ENCODE measurements at regions not wholly inside any gene's neighbourhood (a gene's known extent, or its start where the extent isn't known, plus 50 kb on each side); places are given as distances from the start of the nearest gene placed in this dataset.

DNA sequence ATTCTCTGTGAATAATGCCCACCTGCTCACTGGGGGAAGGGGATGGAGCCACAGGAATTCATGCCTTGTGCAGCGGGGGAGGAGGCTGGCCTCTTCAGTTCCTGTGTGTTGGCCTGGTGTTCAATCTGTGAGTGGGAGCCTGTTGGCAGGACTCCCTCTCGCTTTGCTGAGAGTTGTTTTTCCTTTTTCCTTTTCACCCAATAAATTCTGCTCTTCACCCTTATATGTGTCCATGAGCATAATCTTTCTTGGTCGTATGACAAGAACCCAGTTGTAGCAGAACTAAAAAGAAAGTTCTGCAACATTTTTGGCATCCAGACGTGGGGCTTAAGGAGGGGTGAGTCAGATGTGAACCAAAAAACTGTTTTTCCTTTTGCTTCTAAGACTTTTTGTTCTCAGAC, 235.2 kb upstream of the HDX start:
- no peak overlapping the region for H3K4me2 ChIP-seq
- DNase-seq, result no peak
- POLR2A ChIA-PET, result no interaction called here

DNA sequence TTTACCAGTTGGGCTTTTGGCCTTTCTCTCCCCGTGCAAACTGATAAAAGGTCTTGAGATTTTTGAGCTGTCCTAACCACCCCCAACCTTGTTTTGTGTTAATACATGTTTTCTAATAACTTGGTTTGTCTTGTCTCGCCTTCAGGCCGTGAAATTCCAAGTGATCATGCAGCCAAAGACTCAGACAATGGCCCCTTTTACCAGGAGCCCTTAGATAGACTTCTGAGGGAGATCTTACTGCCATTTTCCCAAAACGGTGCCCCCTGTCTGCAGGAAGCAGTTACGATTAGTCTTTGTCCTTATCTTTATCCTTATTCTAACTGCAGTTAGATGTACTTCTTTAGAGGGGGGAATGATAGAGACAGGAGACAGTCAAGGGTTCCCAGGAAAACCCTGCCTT, 245.3 kb upstream of the HDX start:
- WGBS (ENCODE audit: low lambda C conversion rate), result 15% methylated on average over 5 of the region's 5 CpGs
- no peaks in the 10 kb centered on the region for H3F3A ChIP-seq (replicated peaks; ENCODE audit: insufficient read depth)
- CTCF ChIA-PET, result no interaction called here

More for the DNA sequence above, 235.2 kb upstream of the HDX start:
- no peaks in the 10 kb centered on the region for H3K9me3 ChIP-seq
- H3K27ac ChIP-seq (ENCODE audit: low read depth in 2 of 2, low read length in 1 of 2), result no peak overlapping the region
- no peak overlapping the region for H3K4me3 ChIP-seq (ENCODE audit: low read depth in 2 of 2, low read length in 1 of 2)
- H3K4me1 ChIP-seq (ENCODE audit: control insufficient read depth in 1 of 2, insufficient read depth in 2 of 2, low read depth in 1 of 2, low read length in 1 of 2), result no peaks in the 10 kb centered on the region
- no peaks in the 10 kb centered on the region for H3F3A ChIP-seq (replicated peaks; ENCODE audit: insufficient read depth)
- H3K9me2 ChIP-seq, result no peaks in the 10 kb centered on the region
- H3K27me3 ChIP-seq (ENCODE audit: insufficient read depth), result no peaks in the 10 kb centered on the region
- H4K20me1 ChIP-seq (ENCODE audit: insufficient read depth), result no peaks in the 10 kb centered on the region
- CTCF ChIA-PET, result interaction anchor here (1.3 kb wide), 1 partner anchor 8 kb away, joined by 4 read pairs; no protein-coding TSS in a partner anchor
- no peaks in the 10 kb centered on the region for H3K79me2 ChIP-seq (ENCODE audit: insufficient read depth)
- 3% methylated on average over 4 of the region's 4 CpGs for WGBS (ENCODE audit: low lambda C conversion rate)
- no peak overlapping the region for H3K9ac ChIP-seq
- TF ChIP-seq, protein P1, sequence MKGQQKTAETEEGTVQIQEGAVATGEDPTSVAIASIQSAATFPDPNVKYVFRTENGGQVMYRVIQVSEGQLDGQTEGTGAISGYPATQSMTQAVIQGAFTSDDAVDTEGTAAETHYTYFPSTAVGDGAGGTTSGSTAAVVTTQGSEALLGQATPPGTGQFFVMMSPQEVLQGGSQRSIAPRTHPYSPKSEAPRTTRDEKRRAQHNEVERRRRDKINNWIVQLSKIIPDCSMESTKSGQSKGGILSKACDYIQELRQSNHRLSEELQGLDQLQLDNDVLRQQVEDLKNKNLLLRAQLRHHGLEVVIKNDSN (IDR thresholded peaks at IDR 0.05; ENCODE audit: borderline replicate concordance, low read depth), result no peak
- TF ChIP-seq TCF12 (IDR thresholded peaks at IDR 0.05), result no peak
- TF ChIP-seq GABPA (IDR thresholded peaks at IDR 0.05; ENCODE audit: low read depth), result no peak
- TF ChIP-seq MXI1 (IDR thresholded peaks at IDR 0.05; ENCODE audit: low read depth, low read length), result no peak
- TF ChIP-seq EP300 (IDR thresholded peaks at IDR 0.05; ENCODE audit: borderline replicate concordance in 1 of 2, low read depth in 1 of 2, low read length in 1 of 2), result no peak
- TF ChIP-seq POLR2AphosphoS5 (IDR thresholded peaks at IDR 0.05; ENCODE audit: low read depth, low read length), result no peak
- no peak for TF ChIP-seq SMC3 (IDR thresholded peaks at IDR 0.05; ENCODE audit: low read depth, low read length)
- TF ChIP-seq TEAD4 (IDR thresholded peaks at IDR 0.05; ENCODE audit: borderline replicate concordance, insufficient read depth), result no peak
- TF ChIP-seq JUND (IDR thresholded peaks at IDR 0.05), result no peak
- H3K36me3 ChIP-seq (replicated peaks in 1 of 2; ENCODE audit: control insufficient read depth in 1 of 2, insufficient read depth in 2 of 2, low read length in 1 of 2), result no peaks in the 10 kb centered on the region
- H2AFZ ChIP-seq (ENCODE audit: low read depth), result no peak overlapping the region

More for the DNA sequence above, 245.3 kb upstream of the HDX start:
- TF ChIP-seq MXI1 (IDR thresholded peaks at IDR 0.05; ENCODE audit: low read depth, low read length) (no peak), YY1 (IDR thresholded peaks at IDR 0.05; ENCODE audit: low read depth) (no peak), SIN3A (IDR thresholded peaks at IDR 0.05; ENCODE audit: borderline replicate concordance, low read depth, low read length) (no peak), FOSL2 (IDR thresholded peaks at IDR 0.05; ENCODE audit: borderline replicate concordance, low read depth) (no peak), EP300 (IDR thresholded peaks at IDR 0.05; ENCODE audit: borderline replicate concordance in 1 of 2, low read depth in 1 of 2, low read length in 1 of 2) (no peak), EZH2phosphoT487 (IDR thresholded peaks at IDR 0.05; ENCODE audit: borderline replicate concordance, low read depth) (no peak), GABPA (IDR thresholded peaks at IDR 0.05; ENCODE audit: low read depth) (no peak), RXRA (IDR thresholded peaks at IDR 0.05; ENCODE audit: borderline replicate concordance, low read depth) (no peak), TCF12 (IDR thresholded peaks at IDR 0.05) (no peak), MEF2A (IDR thresholded peaks at IDR 0.05; ENCODE audit: borderline replicate concordance, low read depth) (no peak), POLR2AphosphoS5 (IDR thresholded peaks at IDR 0.05; ENCODE audit: low read depth, low read length) (no peak), FOXM1 (IDR thresholded peaks at IDR 0.05; ENCODE audit: low read depth) (no peak), TEAD4 (IDR thresholded peaks at IDR 0.05; ENCODE audit: borderline replicate concordance, insufficient read depth) (no peak), RAD21 (IDR thresholded peaks at IDR 0.05; ENCODE audit: low read length) (no peak)
- TF ChIP-seq, protein P2, sequence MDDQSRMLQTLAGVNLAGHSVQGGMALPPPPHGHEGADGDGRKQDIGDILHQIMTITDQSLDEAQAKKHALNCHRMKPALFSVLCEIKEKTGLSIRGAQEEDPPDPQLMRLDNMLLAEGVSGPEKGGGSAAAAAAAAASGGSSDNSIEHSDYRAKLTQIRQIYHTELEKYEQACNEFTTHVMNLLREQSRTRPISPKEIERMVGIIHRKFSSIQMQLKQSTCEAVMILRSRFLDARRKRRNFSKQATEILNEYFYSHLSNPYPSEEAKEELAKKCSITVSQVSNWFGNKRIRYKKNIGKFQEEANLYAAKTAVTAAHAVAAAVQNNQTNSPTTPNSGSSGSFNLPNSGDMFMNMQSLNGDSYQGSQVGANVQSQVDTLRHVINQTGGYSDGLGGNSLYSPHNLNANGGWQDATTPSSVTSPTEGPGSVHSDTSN (IDR thresholded peaks at IDR 0.05), result no peak
- TF ChIP-seq, protein P3, sequence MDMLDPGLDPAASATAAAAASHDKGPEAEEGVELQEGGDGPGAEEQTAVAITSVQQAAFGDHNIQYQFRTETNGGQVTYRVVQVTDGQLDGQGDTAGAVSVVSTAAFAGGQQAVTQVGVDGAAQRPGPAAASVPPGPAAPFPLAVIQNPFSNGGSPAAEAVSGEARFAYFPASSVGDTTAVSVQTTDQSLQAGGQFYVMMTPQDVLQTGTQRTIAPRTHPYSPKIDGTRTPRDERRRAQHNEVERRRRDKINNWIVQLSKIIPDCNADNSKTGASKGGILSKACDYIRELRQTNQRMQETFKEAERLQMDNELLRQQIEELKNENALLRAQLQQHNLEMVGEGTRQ (IDR thresholded peaks at IDR 0.05; ENCODE audit: borderline replicate concordance, low read depth, low read length), result no peak
- TF ChIP-seq, protein P1 (IDR thresholded peaks at IDR 0.05; ENCODE audit: borderline replicate concordance, low read depth), result no peak
- Histone ChIP-seq H3K4me1 (ENCODE audit: control insufficient read depth in 1 of 2, insufficient read depth in 2 of 2, low read depth in 1 of 2, low read length in 1 of 2) (no peaks in the 10 kb centered on the region), H3K9me3 (no peaks in the 10 kb centered on the region), H3K4me2 (no peak overlapping the region), H3K9me2 (no peaks in the 10 kb centered on the region), H3K9ac (no peak overlapping the region), H3K4me3 (ENCODE audit: low read depth in 2 of 2, low read length in 1 of 2) (no peak overlapping the region), H3K27ac (ENCODE audit: low read depth in 2 of 2, low read length in 1 of 2) (no peak overlapping the region), H2AFZ (ENCODE audit: low read depth) (no peak overlapping the region), H4K20me1 (ENCODE audit: insufficient read depth) (no peaks in the 10 kb centered on the region), H3K27me3 (ENCODE audit: insufficient read depth) (no peaks in the 10 kb centered on the region; the same call in 1 of the 2 replicates), H3K79me2 (ENCODE audit: insufficient read depth) (no peaks in the 10 kb centered on the region), H3K36me3 (replicated peaks in 1 of 2; ENCODE audit: control insufficient read depth in 1 of 2, insufficient read depth in 2 of 2, low read length in 1 of 2) (no peaks in the 10 kb centered on the region)
- POLR2A ChIA-PET, result no interaction called here
- no peak for DNase-seq
